ENCODE measurements at regions not wholly inside any gene's neighbourhood (a gene's known extent, or its start where the extent isn't known, plus 50 kb on each side); places are given as distances from the start of the nearest gene placed in this dataset.

GRCh38 chr4:26020083-26020668, 106.2 kb downstream of the SMIM20 start:
- no peak for TF ChIP-seq POLR2A (IDR thresholded peaks at IDR 0.05)
- no peak for TF ChIP-seq CTCF (IDR thresholded peaks at IDR 0.05)
- intact Hi-C loops (cut with DNase I) = no loop called here
- Histone ChIP-seq H3K36me3 (replicated peaks in 1 of 2) (no peaks in the 10 kb centered on the region), H3K27ac (no peak overlapping the region), H3K9me3 (replicated peaks in 1 of 3) (no peaks in the 10 kb centered on the region), H3K4me1 (replicated peaks in 1 of 2) (no peaks in the 10 kb centered on the region), H3K27me3 (no peaks in the 10 kb centered on the region), H3K4me3 (no peak overlapping the region)
- peak in 1 of 7 donors; percentile 49 for DNase-seq
- 56 to 63% (median 58%) methylated on average over 10 of the region's 10 CpGs for WGBS, 4 donors

- intact Hi-C loops (cut with DNase I) = no loop called here
- Histone ChIP-seq H3K9me3 (replicated peaks in 1 of 3) (no peaks in the 10 kb centered on the region), H3K27ac (no peak overlapping the region), H3K36me3 (replicated peaks in 1 of 2) (no peaks in the 10 kb centered on the region), H3K4me3 (no peak overlapping the region), H3K4me1 (replicated peaks in 1 of 2) (no peaks in the 10 kb centered on the region), H3K27me3 (no peaks in the 10 kb centered on the region)
- DNase-seq = peak in 1 of 7 donors; percentile 23
- TF ChIP-seq POLR2A (IDR thresholded peaks at IDR 0.05) (no peak), CTCF (IDR thresholded peaks at IDR 0.05) (no peak)
- WGBS, 4 donors = 65 to 71% (median 69%) methylated on average over 6 of the region's 6 CpGs
Observed at GRCh38 chr4:26020881-26021280, 106.9 kb downstream of the SMIM20 start.

- Histone ChIP-seq H3K27ac (peak overlapping the region in 1 of 5 donors; percentile 34), H3K27me3 (no peaks in the 10 kb centered on the region), H3K9me3 (replicated peaks in 1 of 3) (no peaks in the 10 kb centered on the region), H3K36me3 (replicated peaks in 1 of 2) (no peaks in the 10 kb centered on the region), H3K4me3 (no peak overlapping the region), H3K4me1 (replicated peaks in 1 of 2) (no peaks in the 10 kb centered on the region)
- intact Hi-C loops (cut with DNase I) = no loop called here
- 50 to 68% (median 58%) methylated on average over 8 of the region's 8 CpGs for WGBS, 4 donors
- peak in 1 of 7 donors; percentile 46 for DNase-seq
- TF ChIP-seq POLR2A (IDR thresholded peaks at IDR 0.05) (no peak), CTCF (IDR thresholded peaks at IDR 0.05) (no peak)
Observed at GRCh38 chr4:26021417-26022345, 107.7 kb downstream of the SMIM20 start.

- peak in 1 of 7 donors; percentile 4 for DNase-seq
- H3K4me1 ChIP-seq (replicated peaks in 1 of 2) = no peaks in the 10 kb centered on the region
- no peaks in the 10 kb centered on the region for H3K27me3 ChIP-seq
- H3K27ac ChIP-seq = peak overlapping the region in 1 of 5 donors; percentile 34
- no peaks in the 10 kb centered on the region for H3K36me3 ChIP-seq (replicated peaks in 1 of 2)
- intact Hi-C loops (cut with DNase I) = no loop called here
- WGBS, 4 donors = 60 to 69% (median 61%) methylated on average over 7 of the region's 7 CpGs
- H3K9me3 ChIP-seq (replicated peaks in 1 of 3) = no peaks in the 10 kb centered on the region
- H3K4me3 ChIP-seq = no peak overlapping the region
- no peak for TF ChIP-seq POLR2A (IDR thresholded peaks at IDR 0.05)
- TF ChIP-seq CTCF (IDR thresholded peaks at IDR 0.05) = no peak
Observed at GRCh38 chr4:26022346-26023202, 108.6 kb downstream of the SMIM20 start.
